ENCODE measurements at regions not wholly inside any gene's neighbourhood (a gene's known extent, or its start where the extent isn't known, plus 50 kb on each side); places are given as distances from the start of the nearest gene placed in this dataset.

- no peaks in the 10 kb centered on the region for H3K4me1 ChIP-seq
- H3K4me2 ChIP-seq = no peak overlapping the region
- CTCF ChIA-PET = interaction anchor here (1.3 kb wide), 1 partner anchor 34 kb away, joined by 4 read pairs; no protein-coding TSS in a partner anchor
- no peak for ATAC-seq
- no peak for TF ChIP-seq POLR2AphosphoS2 (conservative IDR thresholded peaks at IDR 0.05; ENCODE audit: low read length)
- FAIRE-seq = no peak
- WGBS (ENCODE audit: missing lambda C conversion rate) = 57% methylated on average over 7 of the region's 7 CpGs
- no peak for DNase-seq (ENCODE audit: low read depth in 1 of 2, low spot score in 1 of 2)
- H3K4me3 ChIP-seq = no peak overlapping the region
- POLR2A ChIA-PET = no interaction called here
- H3K27ac ChIP-seq = no peak overlapping the region
- H3K9me3 ChIP-seq = no peaks in the 10 kb centered on the region
These were observed 134.6 kb downstream of the FAM204A start for GRCh38 chr10:118207470-118208007.

GRCh38 chr10:118204292-118204943 lies 137.7 kb downstream of the FAM204A start:
- POLR2A ChIA-PET = no interaction called here
- no peak overlapping the region for H3K4me2 ChIP-seq
- no peak overlapping the region for H3K27ac ChIP-seq
- CTCF ChIA-PET = no interaction called here
- ATAC-seq = no peak
- no peaks in the 10 kb centered on the region for H3K9me3 ChIP-seq
- H3K4me3 ChIP-seq = no peak overlapping the region
- no peak for DNase-seq (ENCODE audit: low read depth in 1 of 2, low spot score in 1 of 2)
- H3K4me1 ChIP-seq = no peaks in the 10 kb centered on the region
- FAIRE-seq = no peak
- TF ChIP-seq CHD2 (IDR thresholded peaks at IDR 0.05; ENCODE audit: low read length, partially characterized antibody) = no peak
- WGBS (ENCODE audit: missing lambda C conversion rate) = 5% methylated on average over 3 of the region's 3 CpGs

GRCh38 chr10:118203461-118203860 lies 138.7 kb downstream of the FAM204A start:
- ChIA-PET POLR2A (no interaction called here), CTCF (no interaction called here)
- no peak for FAIRE-seq
- no peak for DNase-seq (ENCODE audit: low read depth in 1 of 2, low spot score in 1 of 2)
- Histone ChIP-seq H3K4me2 (no peak overlapping the region), H3K4me1 (no peaks in the 10 kb centered on the region), H3K9me3 (no peaks in the 10 kb centered on the region), H3K27ac (no peak overlapping the region), H3K4me3 (no peak overlapping the region)
- WGBS (ENCODE audit: missing lambda C conversion rate) = 9% methylated on average over 2 of the region's 2 CpGs
- TF ChIP-seq SREBF2 (IDR thresholded peaks at IDR 0.05) (no peak), HOXA7 (CRISPR knock-in tag; IDR thresholded peaks at IDR 0.05) (no peak), FOXS1 (CRISPR knock-in tag; IDR thresholded peaks at IDR 0.05) (no peak), SMC3 (IDR thresholded peaks at IDR 0.05) (no peak), CHD2 (IDR thresholded peaks at IDR 0.05; ENCODE audit: low read length, partially characterized antibody) (no peak)
- ATAC-seq = no peak

GRCh38 chr10:118195729-118196128 lies 146.4 kb downstream of the FAM204A start:
- no peaks in the 10 kb centered on the region for H3K4me1 ChIP-seq
- H3K27ac ChIP-seq = no peak overlapping the region
- no peaks in the 10 kb centered on the region for H3K9me3 ChIP-seq
- ATAC-seq (no peak), FAIRE-seq (no peak), DNase-seq (ENCODE audit: low read depth in 1 of 2, low spot score in 1 of 2) (no peak)
- ChIA-PET CTCF (interaction anchor here (0.6 kb wide), 1 partner anchor 10 kb away, joined by 3 read pairs; no protein-coding TSS in a partner anchor), POLR2A (no interaction called here)
- no peak overlapping the region for H3K4me3 ChIP-seq
- H3K4me2 ChIP-seq = no peak overlapping the region
- TF ChIP-seq POLR2A (IDR thresholded peaks at IDR 0.05; ENCODE audit: low read length) (no peak), HDAC2 (IDR thresholded peaks at IDR 0.05) (no peak), EP300 (IDR thresholded peaks at IDR 0.05) (no peak), HOXB5 (CRISPR knock-in tag; IDR thresholded peaks at IDR 0.05) (no peak), MYC (IDR thresholded peaks at IDR 0.05; ENCODE audit: borderline replicate concordance, low read length) (no peak), HMGXB4 (CRISPR knock-in tag; IDR thresholded peaks at IDR 0.05; ENCODE audit: borderline replicate concordance) (no peak), JUNB (IDR thresholded peaks at IDR 0.05) (no peak), MAFK (IDR thresholded peaks at IDR 0.05; ENCODE audit: partially characterized antibody) (no peak), FOSL2 (IDR thresholded peaks at IDR 0.05) (no peak), FOSL2 (CRISPR knock-in tag; IDR thresholded peaks at IDR 0.05) (no peak), RFX5 (IDR thresholded peaks at IDR 0.05) (no peak), CTCF (IDR thresholded peaks at IDR 0.05) (no peak), ESRRA (IDR thresholded peaks at IDR 0.05; ENCODE audit: borderline replicate concordance, low read length) (no peak), SREBF2 (IDR thresholded peaks at IDR 0.05) (no peak), TFCP2L1 (CRISPR knock-in tag; IDR thresholded peaks at IDR 0.05) (no peak), CBX2 (IDR thresholded peaks at IDR 0.05; ENCODE audit: borderline replicate concordance, low read depth) (no peak), FOSB (CRISPR knock-in tag; IDR thresholded peaks at IDR 0.05) (no peak), CHD4 (IDR thresholded peaks at IDR 0.05; ENCODE audit: borderline replicate concordance) (no peak)
- 2% methylated on average over 2 of the region's 2 CpGs for WGBS (ENCODE audit: missing lambda C conversion rate)
